ENCODE measurements at regions not wholly inside any gene's neighbourhood (a gene's known extent, or its start where the extent isn't known, plus 50 kb on each side); places are given as distances from the start of the nearest gene placed in this dataset.

GRCh38 chr5:143583409-143583808 lies 179.9 kb upstream of the NR3C1 start:
- DNase-seq (ENCODE audit: low spot score) (no peak), ATAC-seq (ENCODE audit: low FRiP score) (no peak)
- TF ChIP-seq, protein P1, sequence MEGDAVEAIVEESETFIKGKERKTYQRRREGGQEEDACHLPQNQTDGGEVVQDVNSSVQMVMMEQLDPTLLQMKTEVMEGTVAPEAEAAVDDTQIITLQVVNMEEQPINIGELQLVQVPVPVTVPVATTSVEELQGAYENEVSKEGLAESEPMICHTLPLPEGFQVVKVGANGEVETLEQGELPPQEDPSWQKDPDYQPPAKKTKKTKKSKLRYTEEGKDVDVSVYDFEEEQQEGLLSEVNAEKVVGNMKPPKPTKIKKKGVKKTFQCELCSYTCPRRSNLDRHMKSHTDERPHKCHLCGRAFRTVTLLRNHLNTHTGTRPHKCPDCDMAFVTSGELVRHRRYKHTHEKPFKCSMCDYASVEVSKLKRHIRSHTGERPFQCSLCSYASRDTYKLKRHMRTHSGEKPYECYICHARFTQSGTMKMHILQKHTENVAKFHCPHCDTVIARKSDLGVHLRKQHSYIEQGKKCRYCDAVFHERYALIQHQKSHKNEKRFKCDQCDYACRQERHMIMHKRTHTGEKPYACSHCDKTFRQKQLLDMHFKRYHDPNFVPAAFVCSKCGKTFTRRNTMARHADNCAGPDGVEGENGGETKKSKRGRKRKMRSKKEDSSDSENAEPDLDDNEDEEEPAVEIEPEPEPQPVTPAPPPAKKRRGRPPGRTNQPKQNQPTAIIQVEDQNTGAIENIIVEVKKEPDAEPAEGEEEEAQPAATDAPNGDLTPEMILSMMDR (IDR thresholded peaks at IDR 0.05): no peak

DNA sequence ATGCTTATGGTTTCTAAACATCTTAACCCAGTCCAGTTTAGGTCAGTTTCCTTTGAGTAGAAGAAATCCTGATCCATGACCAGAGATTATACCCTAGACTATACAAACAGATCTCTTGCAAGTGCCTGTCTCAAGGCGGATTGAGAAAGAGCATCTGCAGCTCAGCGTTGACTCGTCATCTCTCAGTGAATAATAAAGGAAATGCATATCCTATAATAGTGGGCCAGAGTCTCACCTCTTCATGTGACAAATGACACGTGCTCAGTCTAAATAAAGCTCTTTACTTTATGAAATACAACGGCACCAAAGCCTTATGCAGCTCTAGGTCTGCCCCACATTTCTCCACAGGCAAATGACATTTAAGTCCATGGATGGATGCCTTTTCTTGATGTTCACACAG lies 179.4 kb upstream of the NR3C1 start:
- no peak for ATAC-seq (ENCODE audit: low FRiP score)
- TF ChIP-seq, protein P1 (IDR thresholded peaks at IDR 0.05): no peak
- no peak for DNase-seq (ENCODE audit: low spot score)

- DNase-seq (ENCODE audit: low spot score) (no peak), ATAC-seq (ENCODE audit: low FRiP score) (no peak)
- TF ChIP-seq, protein P1 (IDR thresholded peaks at IDR 0.05): no peak
These were observed 178.7 kb upstream of the NR3C1 start for GRCh38 chr5:143582176-143582575.

GRCh38 chr5:143581649-143582048 lies 178.2 kb upstream of the NR3C1 start:
- DNase-seq (ENCODE audit: low spot score) (no peak), ATAC-seq (ENCODE audit: low FRiP score) (no peak)
- TF ChIP-seq, protein P1 (IDR thresholded peaks at IDR 0.05): no peak

DNA sequence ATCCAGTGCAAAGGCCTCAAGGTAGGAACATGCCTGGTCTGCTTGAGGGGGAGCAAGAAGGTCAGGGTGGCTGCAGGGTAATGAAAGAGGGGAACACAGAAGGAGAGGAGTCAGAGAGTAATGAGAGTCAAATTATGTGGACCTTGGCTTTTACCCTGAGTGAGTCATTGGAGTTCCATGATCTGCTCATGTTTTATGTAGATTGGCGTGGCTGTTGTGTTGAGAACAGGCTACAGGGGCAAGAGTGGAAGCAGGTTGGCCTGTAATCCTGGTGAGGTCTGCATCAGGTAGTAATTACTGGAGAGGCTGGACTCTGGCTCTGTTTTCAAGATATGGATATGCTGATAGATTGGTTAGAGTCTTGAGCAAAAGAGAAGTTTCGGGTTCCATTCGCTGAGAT lies 177.7 kb upstream of the NR3C1 start:
- no peak for ATAC-seq (ENCODE audit: low FRiP score)
- DNase-seq (ENCODE audit: low spot score): no peak
- TF ChIP-seq, protein P1 (IDR thresholded peaks at IDR 0.05): no peak

GRCh38 chr5:143576711-143577484 lies 173.4 kb upstream of the NR3C1 start:
- TF ChIP-seq, protein P1 (IDR thresholded peaks at IDR 0.05): no peak
- ATAC-seq (ENCODE audit: low FRiP score) (peak; percentile 83), DNase-seq (ENCODE audit: low spot score) (no peak)

- DNase-seq (ENCODE audit: low spot score) (no peak), ATAC-seq (ENCODE audit: low FRiP score) (no peak)
- TF ChIP-seq, protein P1 (IDR thresholded peaks at IDR 0.05): no peak
These were observed 171.8 kb upstream of the NR3C1 start for GRCh38 chr5:143575286-143575685.
